ENCODE measurements at regions not wholly inside any gene's neighbourhood (a gene's known extent, or its start where the extent isn't known, plus 50 kb on each side); places are given as distances from the start of the nearest gene placed in this dataset.

- Histone ChIP-seq H3K27me3 (no peaks in the 10 kb centered on the region), H3K9me3 (no peaks in the 10 kb centered on the region), H3K36me3 (ENCODE audit: low read depth, missing control alignments) (no peaks in the 10 kb centered on the region), H3K27ac (no peak overlapping the region), H3K4me3 (no peak overlapping the region), H3K4me1 (no peaks in the 10 kb centered on the region)
- no peak for DNase-seq
- 82 to 94% methylated on average over 4 of the region's 4 CpGs for WGBS, 2 donors
- no peak for TF ChIP-seq POLR2A (IDR thresholded peaks at IDR 0.05)
- TF ChIP-seq, protein P1, sequence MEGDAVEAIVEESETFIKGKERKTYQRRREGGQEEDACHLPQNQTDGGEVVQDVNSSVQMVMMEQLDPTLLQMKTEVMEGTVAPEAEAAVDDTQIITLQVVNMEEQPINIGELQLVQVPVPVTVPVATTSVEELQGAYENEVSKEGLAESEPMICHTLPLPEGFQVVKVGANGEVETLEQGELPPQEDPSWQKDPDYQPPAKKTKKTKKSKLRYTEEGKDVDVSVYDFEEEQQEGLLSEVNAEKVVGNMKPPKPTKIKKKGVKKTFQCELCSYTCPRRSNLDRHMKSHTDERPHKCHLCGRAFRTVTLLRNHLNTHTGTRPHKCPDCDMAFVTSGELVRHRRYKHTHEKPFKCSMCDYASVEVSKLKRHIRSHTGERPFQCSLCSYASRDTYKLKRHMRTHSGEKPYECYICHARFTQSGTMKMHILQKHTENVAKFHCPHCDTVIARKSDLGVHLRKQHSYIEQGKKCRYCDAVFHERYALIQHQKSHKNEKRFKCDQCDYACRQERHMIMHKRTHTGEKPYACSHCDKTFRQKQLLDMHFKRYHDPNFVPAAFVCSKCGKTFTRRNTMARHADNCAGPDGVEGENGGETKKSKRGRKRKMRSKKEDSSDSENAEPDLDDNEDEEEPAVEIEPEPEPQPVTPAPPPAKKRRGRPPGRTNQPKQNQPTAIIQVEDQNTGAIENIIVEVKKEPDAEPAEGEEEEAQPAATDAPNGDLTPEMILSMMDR (IDR thresholded peaks at IDR 0.05) = no peak
- intact Hi-C loops (cut with DNase I; ENCODE audit: low total_unique reads) = no loop called here
These were observed 167.2 kb downstream of the SS18 start for GRCh38 chr18:25923193-25923592.

DNA sequence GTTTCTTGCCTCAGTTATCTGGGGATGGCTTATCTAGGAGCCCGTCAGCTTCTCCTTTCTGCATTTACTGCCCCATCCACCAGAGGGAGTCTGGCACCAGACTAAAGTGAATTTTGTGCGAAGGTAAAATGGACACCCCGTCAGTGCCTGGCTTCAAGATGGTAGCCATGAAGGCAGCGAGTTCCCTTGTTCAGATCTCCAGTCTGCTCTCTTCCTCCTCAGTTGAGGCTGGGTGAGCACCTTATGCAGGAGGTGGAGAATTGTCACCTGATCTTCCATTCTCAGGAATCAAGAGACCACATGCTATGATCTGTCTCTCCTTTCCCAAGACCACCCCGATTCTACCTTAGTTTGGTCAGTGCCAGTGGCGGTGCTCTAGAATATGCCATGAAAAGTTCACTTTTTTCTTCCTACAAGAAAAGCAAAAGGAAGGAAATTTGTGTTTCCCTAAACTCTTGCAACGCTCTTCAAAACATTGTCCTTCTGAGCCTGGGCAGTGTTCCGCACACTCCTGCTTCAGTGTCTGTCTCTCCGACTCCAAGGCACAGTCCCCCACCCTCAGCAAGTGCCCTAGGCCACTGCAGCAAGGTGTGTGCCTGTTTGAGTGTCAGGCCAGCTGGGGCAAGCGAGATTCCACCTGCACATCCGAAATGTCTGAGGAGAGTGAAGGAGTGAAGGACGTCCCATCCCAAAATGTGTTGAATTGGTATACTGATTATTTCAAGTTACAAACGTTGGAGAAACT, 168.6 kb downstream of the SS18 start:
- H3K4me1 ChIP-seq = no peaks in the 10 kb centered on the region
- H3K9me3 ChIP-seq = no peaks in the 10 kb centered on the region
- TF ChIP-seq POLR2A (IDR thresholded peaks at IDR 0.05) = no peak
- TF ChIP-seq, protein P1 (IDR thresholded peaks at IDR 0.05) = peak; percentile 51 to 59 (median 56)
- H3K27ac ChIP-seq = no peak overlapping the region
- H3K36me3 ChIP-seq (ENCODE audit: low read depth, missing control alignments) = no peaks in the 10 kb centered on the region
- 75 to 78% methylated on average over 13 of the region's 13 CpGs for WGBS, 2 donors
- no peaks in the 10 kb centered on the region for H3K27me3 ChIP-seq
- H3K4me3 ChIP-seq = peak overlapping the region in 1 of 2 donors; percentile 21
- intact Hi-C loops (cut with DNase I; ENCODE audit: low total_unique reads) = no loop called here
- DNase-seq = peak; percentile 65

DNA sequence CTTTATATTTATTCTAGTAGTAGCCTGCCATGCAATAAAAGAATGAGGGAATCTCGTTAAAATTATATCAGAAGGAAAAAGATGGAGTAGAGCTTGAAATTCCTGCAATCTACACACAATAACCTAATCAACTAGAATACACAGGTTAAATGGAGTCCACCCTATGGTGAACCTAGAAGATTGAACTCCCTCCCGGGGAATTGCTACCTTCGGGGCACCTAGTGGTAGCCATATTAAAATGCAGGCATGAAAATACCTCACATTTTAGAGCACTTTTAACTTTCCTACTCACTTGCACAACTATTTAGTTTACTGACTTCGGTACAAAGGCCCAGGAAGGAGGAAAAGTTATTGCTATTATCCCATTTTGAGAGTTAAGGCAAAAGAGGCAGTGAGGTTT, 174.5 kb downstream of the SS18 start:
- Histone ChIP-seq H3K27ac (no peak overlapping the region), H3K27me3 (no peaks in the 10 kb centered on the region), H3K4me3 (no peak overlapping the region), H3K36me3 (ENCODE audit: low read depth, missing control alignments) (no peaks in the 10 kb centered on the region), H3K4me1 (no peaks in the 10 kb centered on the region), H3K9me3 (no peaks in the 10 kb centered on the region)
- WGBS, 2 donors = 87 to 90% methylated on average over 4 of the region's 4 CpGs
- no peak for DNase-seq
- TF ChIP-seq, protein P1 (IDR thresholded peaks at IDR 0.05) = no peak
- no peak for TF ChIP-seq POLR2A (IDR thresholded peaks at IDR 0.05)
- intact Hi-C loops (cut with DNase I; ENCODE audit: low total_unique reads) = no loop called here

GRCh38 chr18:25898965-25899364, 191.4 kb downstream of the SS18 start:
- intact Hi-C loops (cut with DNase I; ENCODE audit: low total_unique reads) = no loop called here
- DNase-seq = no peak
- TF ChIP-seq, protein P1 (IDR thresholded peaks at IDR 0.05) = no peak
- no peak for TF ChIP-seq POLR2A (IDR thresholded peaks at IDR 0.05)
- Histone ChIP-seq H3K9me3 (no peaks in the 10 kb centered on the region), H3K36me3 (ENCODE audit: low read depth, missing control alignments) (no peaks in the 10 kb centered on the region), H3K4me3 (no peak overlapping the region), H3K4me1 (no peaks in the 10 kb centered on the region), H3K27me3 (no peaks in the 10 kb centered on the region), H3K27ac (no peak overlapping the region)
- 37 to 57% methylated on average over 2 of the region's 2 CpGs for whole genome bisulfite sequencing, 2 donors

DNA sequence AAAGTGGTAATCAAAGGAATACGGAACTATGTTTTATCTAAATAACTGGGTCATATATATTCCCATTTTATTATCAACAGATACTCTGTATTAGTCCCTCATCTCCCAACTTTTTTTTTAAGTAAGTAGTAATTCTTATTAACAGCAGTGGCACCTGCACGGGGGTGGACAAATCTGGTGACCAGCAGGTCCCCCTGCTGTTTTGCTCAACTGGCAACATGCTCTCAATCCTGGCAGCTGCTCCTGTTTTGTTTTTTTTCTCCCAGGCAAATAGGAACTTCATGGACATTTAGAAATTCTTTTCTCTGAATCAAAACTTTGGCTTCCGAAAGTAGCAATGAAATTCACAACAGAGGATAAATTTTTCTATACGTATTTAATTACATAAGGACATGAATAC, 193.5 kb downstream of the SS18 start:
- no peaks in the 10 kb centered on the region for H3K36me3 ChIP-seq (ENCODE audit: low read depth, missing control alignments)
- H3K9me3 ChIP-seq = no peaks in the 10 kb centered on the region
- TF ChIP-seq POLR2A (IDR thresholded peaks at IDR 0.05) = no peak
- TF ChIP-seq, protein P1 (IDR thresholded peaks at IDR 0.05) = no peak
- WGBS, 2 donors = 58 to 73% methylated on average over 4 of the region's 4 CpGs
- DNase-seq = no peak
- H3K27me3 ChIP-seq = no peaks in the 10 kb centered on the region
- H3K4me1 ChIP-seq = no peaks in the 10 kb centered on the region
- H3K27ac ChIP-seq = no peak overlapping the region
- no peak overlapping the region for H3K4me3 ChIP-seq
- intact Hi-C loops (cut with DNase I; ENCODE audit: low total_unique reads) = no loop called here
